OCI-LY1 (cell line): ENCODE measurements at regions not wholly inside any gene's neighbourhood (a gene's known extent, or its start where the extent isn't known, plus 50 kb on each side); places are given as distances from the start of the nearest gene placed in this dataset.
"Not testable (repeated sequence)": the region's sequence is repeated elsewhere in the genome, so short reads cannot be mapped to it uniquely, and the experiment has no call there.

Source experiments
- H2AFZ ChIP-seq: fragments of 200-600 bp; sonication (generic), shearing (Covaris generic); 2 replicates; pipeline ENCODE4 v1.6.0; 2014; ENCODE audit warnings: antibody characterized with exemption, mild to moderate bottlenecking, low read length
- H3F3A ChIP-seq: fragments of 200-600 bp; sonication (generic), shearing (Covaris generic); 2 replicates; pipeline ENCODE4 v1.6.0; 2014; ENCODE audit warnings: mild to moderate bottlenecking, antibody characterized with exemption, low read length, moderate library complexity; ENCODE audit not compliant: insufficient read depth
- H3K27ac ChIP-seq: fragments of 200-600 bp; sonication (generic); 2 replicates; pipeline ENCODE4 v1.5.1; 2014; ENCODE audit warnings: low read length, mixed run types, mild to moderate bottlenecking, low read depth; ENCODE audit not compliant: poor library complexity, severe bottlenecking
- H3K27me3 ChIP-seq: fragments of 200-600 bp; sonication (generic); 2 replicates; pipeline ENCODE4 v1.6.0; 2014; ENCODE audit warnings: antibody characterized with exemption, mild to moderate bottlenecking, low read length, moderate library complexity; ENCODE audit not compliant: insufficient read depth
- H3K36me3 ChIP-seq: fragments of 200-600 bp; sonication (generic); 2 replicates; pipeline ENCODE4 v1.6.1; 2014; ENCODE audit warnings: mild to moderate bottlenecking, antibody characterized with exemption, low read length, moderate library complexity, mixed read lengths; ENCODE audit not compliant: insufficient read depth
- H3K4me1 ChIP-seq: fragments of 200-600 bp; sonication (generic); 2 replicates; pipeline ENCODE4 v1.5.1; 2014; ENCODE audit warnings: mild to moderate bottlenecking, low read length, moderate library complexity; ENCODE audit not compliant: insufficient read depth, severe bottlenecking
- H3K4me2 ChIP-seq: fragments of 200-600 bp; sonication (generic), shearing (Covaris generic); 2 replicates; pipeline ENCODE4 v1.6.1; 2014; ENCODE audit warnings: low read length
- H3K4me3 ChIP-seq: fragments of 200-600 bp; sonication (generic); 2 replicates; pipeline ENCODE4 v1.5.1; 2014; ENCODE audit warnings: low read length, low read depth, mild to moderate bottlenecking, mixed read lengths; ENCODE audit not compliant: poor library complexity, severe bottlenecking
- H3K79me2 ChIP-seq: fragments of 200-600 bp; shearing (Covaris generic); 2 replicates; pipeline ENCODE4 v1.6.1; 2016; ENCODE audit warnings: mixed run types, low read length, mixed read lengths; ENCODE audit not compliant: insufficient read depth
- H3K9ac ChIP-seq: fragments of 200-600 bp; sonication (generic), shearing (Covaris generic); 2 replicates; pipeline ENCODE4 v1.6.1; 2014; ENCODE audit warnings: mild to moderate bottlenecking, low read length, mixed read lengths
- H3K9me2 ChIP-seq: fragments of 200-600 bp; sonication (generic), shearing (Covaris generic); 2 replicates; pipeline ENCODE4 v1.6.1; 2014; ENCODE audit warnings: low read depth, mild to moderate bottlenecking, low read length, mixed read lengths
- H3K9me3 ChIP-seq: fragments of 200-600 bp; shearing (Covaris generic); 2 replicates; pipeline ENCODE4 v1.6.1; 2014; ENCODE audit warnings: low read length, mixed read lengths
- H4K20me1 ChIP-seq: fragments of 200-600 bp; sonication (generic), shearing (Covaris generic); 2 replicates; pipeline ENCODE4 v1.6.0; 2016; ENCODE audit warnings: mild to moderate bottlenecking, low read length; ENCODE audit not compliant: insufficient read depth

GRCh38 chr21:6025139-6025538 lies 4496.2 kb upstream of the TPTE start:
- not testable (repeated sequence) for H3K4me3 ChIP-seq, H4K20me1 ChIP-seq, H3K9ac ChIP-seq, H3K9me2 ChIP-seq, H3K27ac ChIP-seq, H3F3A ChIP-seq, H3K27me3 ChIP-seq, H3K4me2 ChIP-seq, H3K4me1 ChIP-seq, H3K79me2 ChIP-seq, H3K36me3 ChIP-seq, H3K9me3 ChIP-seq, H2AFZ ChIP-seq

DNA sequence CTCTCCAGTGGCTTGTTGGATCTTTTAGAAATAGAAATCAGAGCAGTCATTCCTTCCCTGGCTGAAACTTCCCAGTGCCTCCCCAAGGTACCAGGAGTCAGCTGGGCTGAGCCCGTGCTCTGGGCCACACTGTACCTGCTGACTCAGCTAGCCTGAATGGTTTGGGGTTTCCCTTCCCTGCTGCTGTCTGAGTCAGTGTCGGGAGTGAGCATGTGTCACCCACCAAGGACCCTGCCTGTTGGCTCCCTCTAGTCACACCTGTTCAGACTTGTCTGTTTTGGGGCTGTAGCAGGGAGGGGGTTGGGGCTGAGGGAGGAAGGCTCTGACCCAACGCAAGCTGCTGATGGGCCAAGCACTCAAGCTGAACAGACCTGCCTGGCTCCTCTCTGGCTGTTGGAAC lies 4493.9 kb upstream of the TPTE start:
- not testable (repeated sequence) for H3K9me3 ChIP-seq, H3K27ac ChIP-seq, H3K4me1 ChIP-seq, H3K9ac ChIP-seq, H4K20me1 ChIP-seq, H3K36me3 ChIP-seq, H3F3A ChIP-seq, H3K9me2 ChIP-seq, H3K27me3 ChIP-seq, H3K4me3 ChIP-seq, H2AFZ ChIP-seq, H3K4me2 ChIP-seq, H3K79me2 ChIP-seq

GRCh38 chr21:6034124-6034678 lies 4487.2 kb upstream of the TPTE start:
- H3K27ac ChIP-seq, H3K9me3 ChIP-seq, H3K4me2 ChIP-seq, H3K4me1 ChIP-seq, H3K4me3 ChIP-seq, H3K27me3 ChIP-seq, H3K9ac ChIP-seq, H3F3A ChIP-seq, H2AFZ ChIP-seq, H3K36me3 ChIP-seq, H3K79me2 ChIP-seq, H4K20me1 ChIP-seq, H3K9me2 ChIP-seq: not testable (repeated sequence)

GRCh38 chr21:6034820-6035473 lies 4486.4 kb upstream of the TPTE start:
- not testable (repeated sequence) for H3K9me2 ChIP-seq, H3K4me3 ChIP-seq, H3K36me3 ChIP-seq, H3K9ac ChIP-seq, H2AFZ ChIP-seq, H3K4me1 ChIP-seq, H4K20me1 ChIP-seq, H3K27ac ChIP-seq, H3K79me2 ChIP-seq, H3F3A ChIP-seq, H3K9me3 ChIP-seq, H3K27me3 ChIP-seq, H3K4me2 ChIP-seq

DNA sequence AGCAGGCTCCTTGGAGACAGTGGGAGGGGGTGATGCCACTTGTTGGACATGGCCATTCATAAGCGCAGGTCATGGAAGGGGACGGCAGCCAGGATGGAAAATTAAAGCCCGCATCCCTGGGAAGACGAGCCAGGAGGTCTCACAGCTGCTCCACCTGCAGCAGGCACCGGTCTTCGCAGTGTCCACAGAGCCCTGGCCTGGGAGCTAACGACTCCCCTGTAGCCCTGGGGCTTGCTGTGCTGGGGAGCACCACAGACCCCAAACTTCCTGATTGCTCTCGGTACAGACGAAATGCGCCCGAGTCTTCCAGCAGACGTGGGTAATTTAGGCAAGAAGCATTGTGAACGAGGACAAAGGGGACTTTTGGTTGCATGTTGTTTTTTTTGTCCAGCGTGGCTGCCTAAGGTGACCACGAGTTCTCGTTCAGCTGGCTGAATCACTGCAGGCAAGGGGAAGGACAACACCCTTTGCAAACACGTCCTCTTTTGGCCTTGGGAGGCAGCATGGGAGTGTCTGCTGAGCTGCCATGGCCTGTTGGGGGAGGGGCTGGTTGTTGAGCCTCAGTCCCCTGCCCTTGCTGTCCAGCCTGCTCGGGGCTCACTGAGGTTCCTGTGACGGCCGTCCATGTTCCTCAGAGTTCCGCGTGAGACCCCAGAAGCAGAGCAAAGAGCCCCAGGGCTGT lies 4485.8 kb upstream of the TPTE start:
- H3K4me2 ChIP-seq, H3K27ac ChIP-seq, H3K9me2 ChIP-seq, H3K4me1 ChIP-seq, H3K27me3 ChIP-seq, H3K36me3 ChIP-seq, H3K9me3 ChIP-seq, H3K4me3 ChIP-seq, H3F3A ChIP-seq, H3K79me2 ChIP-seq, H3K9ac ChIP-seq, H2AFZ ChIP-seq, H4K20me1 ChIP-seq: not testable (repeated sequence)

- H3F3A ChIP-seq, H3K9me2 ChIP-seq, H3K27ac ChIP-seq, H3K4me3 ChIP-seq, H3K4me2 ChIP-seq, H2AFZ ChIP-seq, H3K9ac ChIP-seq, H3K27me3 ChIP-seq, H4K20me1 ChIP-seq, H3K9me3 ChIP-seq, H3K4me1 ChIP-seq, H3K79me2 ChIP-seq, H3K36me3 ChIP-seq: not testable (repeated sequence)
Measured at GRCh38 chr21:6039224-6039623, 4482.2 kb upstream of the TPTE start.

DNA sequence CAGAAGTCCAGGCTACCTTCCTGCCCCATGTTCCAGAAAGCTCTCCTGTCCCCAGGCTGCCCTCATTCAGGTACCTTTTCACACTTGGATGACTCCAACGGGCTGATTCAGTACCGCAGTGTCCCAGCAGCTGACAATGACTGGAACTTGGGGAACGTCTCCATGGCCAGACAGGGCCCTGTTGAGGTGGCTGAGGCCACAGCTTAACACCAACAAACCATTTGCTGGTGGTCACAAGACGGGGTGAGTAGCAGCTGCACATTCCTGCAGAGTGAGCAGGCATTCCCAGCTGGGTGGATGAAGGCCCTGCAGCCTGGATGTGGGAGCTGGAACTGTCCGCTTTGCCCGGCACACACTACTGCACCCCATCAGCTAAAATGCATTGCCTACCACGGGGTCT lies 4481.3 kb upstream of the TPTE start:
- not testable (repeated sequence) for H3K79me2 ChIP-seq, H3K36me3 ChIP-seq, H3K4me2 ChIP-seq, H3K27ac ChIP-seq, H3K9me3 ChIP-seq, H3K4me3 ChIP-seq, H3F3A ChIP-seq, H2AFZ ChIP-seq, H3K9ac ChIP-seq, H3K9me2 ChIP-seq, H3K27me3 ChIP-seq, H4K20me1 ChIP-seq, H3K4me1 ChIP-seq
